A673 (cell line): ENCODE measurements at regions not wholly inside any gene's neighbourhood (a gene's known extent, or its start where the extent isn't known, plus 50 kb on each side); places are given as distances from the start of the nearest gene placed in this dataset.

Experiments
- EZH2 ChIP-seq: fragments of 200-600 bp; sonication (generic); IDR thresholded peaks from 2 replicates; pipeline ENCODE4 v1.6.1; 2017; ENCODE audit warnings: borderline replicate concordance, low read depth, mild to moderate bottlenecking, mixed read lengths, antibody characterized with exemption, low read length; ENCODE audit not compliant: poor library complexity, severe bottlenecking
- TF ChIP-seq, protein P1 (sequence below): fragments of 300-800, 200-600 bp; sonication (generic); conservative IDR thresholded peaks from 2 replicates; pipeline ENCODE4 v1.5.1; 2017; ENCODE audit warnings: low read depth, mild to moderate bottlenecking, antibody characterized with exemption, low read length, moderate library complexity, mixed read lengths

DNA sequence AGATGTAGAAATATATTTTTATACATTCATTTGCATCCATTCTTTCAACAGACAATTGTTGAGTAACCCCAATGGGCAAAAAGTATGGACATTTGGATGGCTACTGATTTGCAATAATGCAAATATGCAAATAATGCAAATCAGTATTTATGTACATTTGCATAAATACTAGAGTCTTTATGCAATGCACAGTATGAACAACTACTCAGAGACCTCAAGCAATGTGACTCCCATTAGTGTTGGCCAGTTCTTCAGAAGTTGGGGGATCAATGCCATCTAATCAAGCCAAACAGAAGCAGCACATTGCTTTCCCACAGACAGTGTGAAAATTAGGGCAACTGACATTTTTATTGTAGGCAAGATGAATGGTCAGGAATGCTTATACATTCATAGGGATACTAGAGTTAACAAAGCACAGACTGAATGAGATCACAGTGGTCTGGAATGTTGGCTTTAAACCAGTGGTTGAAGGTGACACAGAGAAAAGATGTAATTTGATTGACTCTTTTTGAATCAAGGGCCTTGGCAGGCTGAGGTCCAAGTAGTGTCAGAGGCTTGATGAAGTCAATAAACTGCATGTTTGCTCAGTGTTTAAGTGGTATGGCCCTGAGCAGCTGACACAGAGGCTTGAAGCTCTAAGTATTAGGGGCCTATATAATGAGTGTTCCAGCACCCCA, 256.6 kb downstream of the CTH start:
- TF ChIP-seq, protein P1, sequence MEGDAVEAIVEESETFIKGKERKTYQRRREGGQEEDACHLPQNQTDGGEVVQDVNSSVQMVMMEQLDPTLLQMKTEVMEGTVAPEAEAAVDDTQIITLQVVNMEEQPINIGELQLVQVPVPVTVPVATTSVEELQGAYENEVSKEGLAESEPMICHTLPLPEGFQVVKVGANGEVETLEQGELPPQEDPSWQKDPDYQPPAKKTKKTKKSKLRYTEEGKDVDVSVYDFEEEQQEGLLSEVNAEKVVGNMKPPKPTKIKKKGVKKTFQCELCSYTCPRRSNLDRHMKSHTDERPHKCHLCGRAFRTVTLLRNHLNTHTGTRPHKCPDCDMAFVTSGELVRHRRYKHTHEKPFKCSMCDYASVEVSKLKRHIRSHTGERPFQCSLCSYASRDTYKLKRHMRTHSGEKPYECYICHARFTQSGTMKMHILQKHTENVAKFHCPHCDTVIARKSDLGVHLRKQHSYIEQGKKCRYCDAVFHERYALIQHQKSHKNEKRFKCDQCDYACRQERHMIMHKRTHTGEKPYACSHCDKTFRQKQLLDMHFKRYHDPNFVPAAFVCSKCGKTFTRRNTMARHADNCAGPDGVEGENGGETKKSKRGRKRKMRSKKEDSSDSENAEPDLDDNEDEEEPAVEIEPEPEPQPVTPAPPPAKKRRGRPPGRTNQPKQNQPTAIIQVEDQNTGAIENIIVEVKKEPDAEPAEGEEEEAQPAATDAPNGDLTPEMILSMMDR = no peak
- TF ChIP-seq EZH2 = no peak
